ENCODE measurements at regions not wholly inside any gene's neighbourhood (a gene's known extent, or its start where the extent isn't known, plus 50 kb on each side); places are given as distances from the start of the nearest gene placed in this dataset.
"Not testable (repeated sequence)": the region's sequence is repeated elsewhere in the genome, so short reads cannot be mapped to it uniquely, and the experiment has no call there.

GRCh38 chr21:28851645-28852044, 141.0 kb downstream of the LTN1 start:
- H3K27ac ChIP-seq = no peak overlapping the region
- TF ChIP-seq CTCF (IDR thresholded peaks at IDR 0.05) = no peak
- H3K9me3 ChIP-seq = no peaks in the 10 kb centered on the region
- H3K36me3 ChIP-seq = no peaks in the 10 kb centered on the region
- H3K4me3 ChIP-seq = no peak overlapping the region
- no peak for DNase-seq (ENCODE audit: low spot score in 2 of 2)
- no peaks in the 10 kb centered on the region for H3K27me3 ChIP-seq
- H3K4me1 ChIP-seq = no peaks in the 10 kb centered on the region
- intact Hi-C loops (cut with DNase I) = no loop called here

- DNase-seq (ENCODE audit: low spot score in 2 of 2); intact Hi-C loops (cut with DNase I): not testable (repeated sequence)
These were observed 153.4 kb downstream of the LTN1 start for GRCh38 chr21:28839237-28839636.

GRCh38 chr21:28837426-28837825, 155.3 kb downstream of the LTN1 start:
- H3K4me1 ChIP-seq; DNase-seq (ENCODE audit: low spot score in 2 of 2); H3K36me3 ChIP-seq; H3K4me3 ChIP-seq; H3K9me3 ChIP-seq; intact Hi-C loops (cut with DNase I); H3K27ac ChIP-seq; H3K27me3 ChIP-seq: not testable (repeated sequence)

More at GRCh38 chr21:28839237-28839636, 153.4 kb downstream of the LTN1 start:
- not testable (repeated sequence) for H3K9me3 ChIP-seq, H3K27me3 ChIP-seq, H3K4me1 ChIP-seq, H3K36me3 ChIP-seq, H3K27ac ChIP-seq, H3K4me3 ChIP-seq

- H3K4me3 ChIP-seq; H3K4me1 ChIP-seq; H3K27me3 ChIP-seq; H3K36me3 ChIP-seq; H3K27ac ChIP-seq; intact Hi-C loops (cut with DNase I); H3K9me3 ChIP-seq; DNase-seq (ENCODE audit: low spot score in 2 of 2): not testable (repeated sequence)
These were observed 156.1 kb downstream of the LTN1 start for GRCh38 chr21:28836588-28836987.

- Histone ChIP-seq H3K9me3 (no peaks in the 10 kb centered on the region), H3K36me3 (no peaks in the 10 kb centered on the region)
- TF ChIP-seq CTCF (IDR thresholded peaks at IDR 0.05) = no peak
These were observed 158.1 kb downstream of the LTN1 start for GRCh38 chr21:28834335-28835238.

GRCh38 chr21:28833609-28834008, 159.1 kb downstream of the LTN1 start:
- H3K36me3 ChIP-seq = no peaks in the 10 kb centered on the region
- intact Hi-C loops (cut with DNase I) = no loop called here
- no peak for TF ChIP-seq CTCF (IDR thresholded peaks at IDR 0.05)
- no peaks in the 10 kb centered on the region for H3K4me1 ChIP-seq
- no peak overlapping the region for H3K4me3 ChIP-seq
- H3K27me3 ChIP-seq = no peaks in the 10 kb centered on the region
- no peak for DNase-seq (ENCODE audit: low spot score in 2 of 2)
- H3K27ac ChIP-seq = no peak overlapping the region
- no peaks in the 10 kb centered on the region for H3K9me3 ChIP-seq

More at GRCh38 chr21:28834335-28835238, 158.1 kb downstream of the LTN1 start:
- intact Hi-C loops (cut with DNase I) = no loop called here
- no peaks in the 10 kb centered on the region for H3K27me3 ChIP-seq
- no peak overlapping the region for H3K27ac ChIP-seq
- no peak overlapping the region for H3K4me3 ChIP-seq
- H3K4me1 ChIP-seq = no peaks in the 10 kb centered on the region
- DNase-seq (ENCODE audit: low spot score in 2 of 2) = no peak

GRCh38 chr21:28833182-28833581, 159.5 kb downstream of the LTN1 start:
- Histone ChIP-seq H3K4me3 (no peak overlapping the region), H3K4me1 (no peaks in the 10 kb centered on the region), H3K27me3 (no peaks in the 10 kb centered on the region), H3K27ac (no peak overlapping the region), H3K9me3 (no peaks in the 10 kb centered on the region), H3K36me3 (no peaks in the 10 kb centered on the region)
- no peak for DNase-seq (ENCODE audit: low spot score in 2 of 2)
- TF ChIP-seq CTCF (IDR thresholded peaks at IDR 0.05) = no peak
- intact Hi-C loops (cut with DNase I) = no loop called here
